HepG2 (cell line): ENCODE measurements at regions not wholly inside any gene's neighbourhood (a gene's known extent, or its start where the extent isn't known, plus 50 kb on each side); places are given as distances from the start of the nearest gene placed in this dataset.

Experiments
- ATAC-seq: fragments of 200-7000 bp; cut with Tn5 transposase; 3 replicates; pipeline ENCODE4 v1.9.1; 2020; ENCODE audit warnings: mild to moderate bottlenecking, moderate library complexity
- BruUV-seq: library from RNA; stranded (reverse); fragments of 400-500 nt; replicated peaks from 2 replicates; lab custom pipeline; 2021; lab: Mats Ljungman, UMichigan
- CTCF ChIA-PET: fragments of 300-600 bp; formaldehyde crosslinking; extraction: SDS; loops from one replicate; lab custom pipeline; 2021; ENCODE audit warnings: low total read pairs, inconsistent platforms, low intra/inter-chr PET ratio; lab: Yijun Ruan, JAX
- POLR2A ChIA-PET: fragments of 350-600 bp; sonication (Branson Sonifier 250); formaldehyde crosslinking; loops from one replicate; lab custom pipeline; 2020; ENCODE audit warnings: antibody characterized with exemption, inconsistent platforms; lab: Yijun Ruan, JAX
- DNase-seq: peaks from one replicate; pipeline ENCODE4 v3.0.0-alpha.2; 2015; ENCODE audit warnings: low spot score
- FAIRE-seq: peaks from 3 replicates; lab custom pipeline; 2011; peaks lifted over from hg19 to GRCh38; lab: Jason Lieb, UNC
- H2AFZ ChIP-seq: one replicate; pipeline ENCODE4 v1.6.1; 2011; ENCODE audit warnings: low read length, inconsistent platforms
- H3K27ac ChIP-seq: fragments of 300-600 bp; 3 replicates; pipeline ENCODE4 v1.8.0; 2011; ENCODE audit warnings: mixed run types, mild to moderate bottlenecking, mixed read lengths, low read length, inconsistent platforms; ENCODE audit not compliant: insufficient read depth; ENCODE audit errors: extremely low read length
- H3K27me3 ChIP-seq, 2 experiments: fragments of 200-600 bp in 1 of 2; 2 replicates in 1 of 2; 3 replicates in 1 of 2; pipeline versions ENCODE4 v1.6.0 to v1.8.0; 2011; ENCODE audit warnings: low read length in 2 of 2, mild to moderate bottlenecking in 2 of 2, moderate library complexity in 2 of 2, inconsistent platforms in 1 of 2; ENCODE audit not compliant: insufficient read depth in 2 of 2, control insufficient read depth in 1 of 2
- H3K36me3 ChIP-seq, 2 experiments: fragments of 200-600 bp in 1 of 2; replicated peaks in 1 of 2; 2 replicates in 1 of 2; 3 replicates in 1 of 2; pipeline versions ENCODE4 v1.5.1 to v1.8.0; 2011; ENCODE audit warnings: low read length in 2 of 2, inconsistent platforms in 1 of 2; ENCODE audit not compliant: insufficient read depth in 2 of 2, control insufficient read depth in 1 of 2
- H3K4me1 ChIP-seq: 2 replicates; pipeline ENCODE4 v1.5.1; 2012; ENCODE audit warnings: low read length, inconsistent platforms; ENCODE audit not compliant: insufficient read depth
- H3K4me2 ChIP-seq: 2 replicates; pipeline ENCODE4 v1.6.0; 2011; ENCODE audit warnings: low read depth, low read length, inconsistent platforms
- H3K4me3 ChIP-seq, 3 experiments: fragments of 200-600 bp in 1 of 3; sonication (generic), shearing (Covaris generic) in 1 of 3; replicated peaks in 1 of 3; 2 replicates each; pipeline ENCODE4 v1.5.1; 2011 to 2016; ENCODE audit warnings: low read length in 3 of 3, inconsistent platforms in 2 of 3, low read depth in 2 of 3, mild to moderate bottlenecking in 2 of 3, control low read depth in 1 of 3, mixed read lengths in 1 of 3; ENCODE audit not compliant: insufficient read depth in 1 of 3
- H3K79me2 ChIP-seq: one replicate; pipeline ENCODE4 v1.6.1; 2011; ENCODE audit warnings: low read length, inconsistent platforms; ENCODE audit not compliant: insufficient read depth
- H3K9ac ChIP-seq: 2 replicates; pipeline ENCODE4 v1.6.0; 2011; ENCODE audit warnings: mild to moderate bottlenecking, low read depth, low read length, inconsistent platforms; ENCODE audit not compliant: insufficient read depth
- H3K9me3 ChIP-seq: 2 replicates; pipeline ENCODE4 v1.5.1; 2012; ENCODE audit warnings: mild to moderate bottlenecking, low read length
- H4K20me1 ChIP-seq: 2 replicates; pipeline ENCODE4 v1.6.0; 2011; ENCODE audit warnings: inconsistent platforms, mild to moderate bottlenecking, low read length, moderate library complexity; ENCODE audit not compliant: insufficient read depth
- CEBPB ChIP-seq: IDR thresholded peaks from 2 replicates; pipeline ENCODE4 v1.6.1; 2011; ENCODE audit warnings: low read depth, low read length, improper control_type of control experiment, borderline replicate concordance
- ELF4 ChIP-seq: sonication (generic); formaldehyde crosslinking; IDR thresholded peaks from 2 replicates; pipeline ENCODE4 v1.5.0; 2020; ENCODE audit warnings: missing genetic modification reagents, mild to moderate bottlenecking, moderate library complexity, borderline replicate concordance
- GMEB1 ChIP-seq: sonication (generic); formaldehyde crosslinking; IDR thresholded peaks from 2 replicates; pipeline ENCODE4 v1.5.1; 2020; ENCODE audit warnings: missing genetic modification reagents, mild to moderate bottlenecking, borderline replicate concordance
- HMGA1 ChIP-seq: sonication (generic); formaldehyde crosslinking; conservative IDR thresholded peaks from 2 replicates; pipeline ENCODE4 v1.4.0; 2020; ENCODE audit warnings: missing genetic modification reagents
- MIER3 ChIP-seq: IDR thresholded peaks from 2 replicates; pipeline ENCODE4 v1.6.1; 2016; ENCODE audit warnings: missing compliant biosample characterization, borderline replicate concordance
- MNT ChIP-seq: fragments of 450-650 bp; IDR thresholded peaks from 2 replicates; pipeline ENCODE4 v1.6.1; 2016
- MXI1 ChIP-seq: IDR thresholded peaks from 3 replicates; pipeline ENCODE4 v1.6.1; 2012; ENCODE audit warnings: low read depth, low read length, inconsistent platforms, borderline replicate concordance
- TCF12 ChIP-seq, 2 experiments: fragments of 450-650 bp in 1 of 2; sonication (generic) in 1 of 2; formaldehyde crosslinking in 1 of 2; IDR thresholded peaks; 2 replicates each; pipeline versions ENCODE4 v1.6.1 to v1.8.0; 2017 to 2022; ENCODE audit warnings: antibody characterized with exemption in 1 of 2, mild to moderate bottlenecking in 1 of 2, missing genetic modification reagents in 1 of 2, moderate library complexity in 1 of 2
- TIGD3 ChIP-seq: sonication (generic); formaldehyde crosslinking; IDR thresholded peaks from 2 replicates; pipeline ENCODE4 v1.5.1; 2020; ENCODE audit warnings: mild to moderate bottlenecking, missing genetic modification reagents, borderline replicate concordance
- YEATS2 ChIP-seq: sonication (generic); formaldehyde crosslinking; IDR thresholded peaks from 2 replicates; pipeline ENCODE4 v1.4.0; 2020; ENCODE audit warnings: missing genetic modification reagents, borderline replicate concordance
- ZBTB7B ChIP-seq: sonication (generic); formaldehyde crosslinking; IDR thresholded peaks from 2 replicates; pipeline ENCODE4 v1.4.0; 2020; ENCODE audit warnings: missing genetic modification reagents
- WGBS: methylation state at CpG from one replicate; pipeline ENCODE4 v1.1.6; 2017; ENCODE audit warnings: low lambda C conversion rate; 5-methylcytosine and 5-hydroxymethylcytosine counted together
- in situ Hi-C: cut with HindIII; loops from 2 replicates; pipeline ENCODE4 v1.10.0; 2017; ENCODE audit warnings: low pct_unique_long_range_greater_than_20kb; ENCODE audit not compliant: extremely low pct_ligation_motif_present
- intact Hi-C: fragments of 100-400 bp; cut with micrococcal nuclease; formaldehyde crosslinking; loops from one replicate; pipeline ENCODE4 v1.10.0; 2022; ENCODE audit not compliant: unreplicated experiment

GRCh38 chr7:21167942-21168341, 259.9 kb upstream of the SP4 start:
- POLR2A ChIA-PET, result no interaction called here
- Histone ChIP-seq H3K27ac (no peak overlapping the region), H3K9ac (no peak overlapping the region), H3K4me1 (no peaks in the 10 kb centered on the region), H2AFZ (no peak overlapping the region), H3K36me3 (no peaks in the 10 kb centered on the region), H3K27me3 (no peaks in the 10 kb centered on the region), H3K4me2 (no peak overlapping the region), H3K9me3 (no peaks in the 10 kb centered on the region), H4K20me1 (no peaks in the 10 kb centered on the region), H3K4me3 (no peak overlapping the region), H3K79me2 (no peaks in the 10 kb centered on the region)
- in situ Hi-C loops (no loop called here), intact Hi-C loops (no loop called here)
- FAIRE-seq (no peak), ATAC-seq (no peak), DNase-seq (no peak)
- TF ChIP-seq CEBPB (no peak), MNT (peak; percentile 99)
- WGBS, result 70% methylated on average over 2 of the region's 2 CpGs
- CTCF ChIA-PET, result no interaction called here
- no TSS peak for BruUV-seq

- CTCF ChIA-PET, result no interaction called here
- in situ Hi-C loops, result no loop called here
- WGBS, result 56% methylated on average over 30 of the region's 30 CpGs
- H3K79me2 ChIP-seq, result no peaks in the 10 kb centered on the region
- FAIRE-seq (no peak), ATAC-seq (no peak), DNase-seq (no peak)
- no peak overlapping the region for H3K9ac ChIP-seq
- H3K27me3 ChIP-seq, result no peaks in the 10 kb centered on the region
- POLR2A ChIA-PET, result no interaction called here
- BruUV-seq, result no TSS peak
- no peak overlapping the region for H3K4me3 ChIP-seq
- no peak overlapping the region for H3K27ac ChIP-seq
- intact Hi-C loops, result no loop called here
- no peaks in the 10 kb centered on the region for H3K36me3 ChIP-seq
- H3K9me3 ChIP-seq, result no peaks in the 10 kb centered on the region
- H4K20me1 ChIP-seq, result no peaks in the 10 kb centered on the region
- H3K4me1 ChIP-seq, result no peaks in the 10 kb centered on the region
- no peak overlapping the region for H3K4me2 ChIP-seq
- no peak overlapping the region for H2AFZ ChIP-seq
- no peak for TF ChIP-seq MIER3 (CRISPR knock-in tag)
- no peak for TF ChIP-seq ZBTB7B
- TF ChIP-seq ELF4, result no peak
- no peak for TF ChIP-seq GMEB1
- TF ChIP-seq MXI1, result no peak
- TF ChIP-seq TIGD3 (CRISPR knock-in tag), result no peak
- TF ChIP-seq YEATS2 (CRISPR knock-in tag), result no peak
- TF ChIP-seq TCF12 (IDR thresholded peaks at IDR 0.05), result no peak
- no peak for TF ChIP-seq TCF12 (CRISPR knock-in tag; IDR thresholded peaks at IDR 0.05)
- TF ChIP-seq HMGA1, result no peak
Observed at GRCh38 chr7:21169667-21170580, 258.0 kb upstream of the SP4 start.
